HEK293 (cell line): ENCODE measurements at regions not wholly inside any gene's neighbourhood (a gene's known extent, or its start where the extent isn't known, plus 50 kb on each side); places are given as distances from the start of the nearest gene placed in this dataset.

Experiments
- CTCF ChIA-PET: fragments of 350-600 bp; formaldehyde crosslinking; extraction: SDS; loops from one replicate; lab custom pipeline; 2021; ENCODE audit warnings: antibody characterized with exemption; lab: Yijun Ruan, JAX
- POLR2A ChIA-PET: fragments of 300-600 bp; formaldehyde crosslinking; extraction: SDS; loops from one replicate; lab custom pipeline; 2020; ENCODE audit warnings: antibody characterized with exemption, inconsistent platforms; lab: Yijun Ruan, JAX
- H3K27ac ChIP-seq: fragments of 200-500 bp; sonication (Bioruptor generic); 2 replicates; pipeline ENCODE4 v1.5.1; 2014; ENCODE audit warnings: low read depth, low read length, control low read depth, inconsistent platforms; ENCODE audit errors: extremely low read depth
- H3K36me3 ChIP-seq, 2 experiments: fragments of 200-500 bp in 1 of 2; sonication (Bioruptor generic) in 1 of 2; 1 replicate in 1 of 2; 2 replicates in 1 of 2; pipeline ENCODE4 v1.5.1; 2014 to 2017; ENCODE audit warnings: inconsistent platforms in 2 of 2, low read length in 2 of 2; ENCODE audit not compliant: control insufficient read depth in 2 of 2, insufficient read depth in 1 of 2
- H3K4me1 ChIP-seq: fragments of 200-500 bp; sonication (Bioruptor generic); 2 replicates; pipeline ENCODE4 v1.5.1; 2014; ENCODE audit warnings: mild to moderate bottlenecking, low read length, inconsistent platforms; ENCODE audit not compliant: control insufficient read depth, insufficient read depth
- H3K4me3 ChIP-seq: 2 replicates; pipeline ENCODE4 v1.5.1; 2011; ENCODE audit warnings: low read depth, mild to moderate bottlenecking, control low read depth, low read length, moderate library complexity
- H3K9me3 ChIP-seq: fragments of 200-500 bp; sonication (Bioruptor generic); 2 replicates; pipeline ENCODE4 v1.5.1; 2014; ENCODE audit warnings: low read depth, low read length, inconsistent platforms; ENCODE audit not compliant: control insufficient read depth, insufficient read depth
- BCL11A ChIP-seq: fragments of 450-650 bp; formaldehyde crosslinking; IDR thresholded peaks from 2 replicates; pipeline ENCODE4 v1.5.1; 2016; ENCODE audit warnings: low read depth, missing biosample characterization, missing genetic modification characterization
- PRDM1 ChIP-seq: fragments of 450-650 bp; formaldehyde crosslinking; IDR thresholded peaks from 2 replicates; pipeline ENCODE4; 2016; ENCODE audit warnings: missing biosample characterization, missing genetic modification characterization
- REPIN1 ChIP-seq: fragments of 450-650 bp; formaldehyde crosslinking; IDR thresholded peaks from 2 replicates; pipeline ENCODE4 v1.5.1; 2017; ENCODE audit warnings: missing biosample characterization, missing genetic modification characterization, low read depth
- SETDB1 ChIP-seq: IDR thresholded peaks from one replicate; pipeline ENCODE4 v1.6.1; 2017; ENCODE audit warnings: mild to moderate bottlenecking, low read length, moderate library complexity, mixed read lengths; ENCODE audit not compliant: insufficient read length
- TCF7L2 ChIP-seq: IDR thresholded peaks from 2 replicates; pipeline ENCODE4 v1.6.1; 2011; ENCODE audit warnings: low read depth, mild to moderate bottlenecking, inconsistent platforms, low read length, moderate library complexity, borderline replicate concordance
- ZFHX2 ChIP-seq: fragments of 450-650 bp; formaldehyde crosslinking; conservative IDR thresholded peaks from 2 replicates; pipeline ENCODE4 v1.5.1; 2016; ENCODE audit warnings: missing biosample characterization, missing genetic modification characterization
- ZNF157 ChIP-seq: fragments of 450-650 bp; formaldehyde crosslinking; IDR thresholded peaks from 2 replicates; pipeline ENCODE4 v1.5.1; 2016; ENCODE audit warnings: missing biosample characterization, missing genetic modification characterization
- ZNF2 ChIP-seq: fragments of 450-650 bp; formaldehyde crosslinking; IDR thresholded peaks from 2 replicates; pipeline ENCODE4 v1.5.1; 2016; ENCODE audit warnings: missing biosample characterization, missing genetic modification characterization
- ZNF239 ChIP-seq: fragments of 450-650 bp; formaldehyde crosslinking; IDR thresholded peaks from 2 replicates; pipeline ENCODE4 v1.5.1; 2016; ENCODE audit warnings: missing biosample characterization, missing genetic modification characterization
- ZNF561 ChIP-seq: fragments of 450-650 bp; IDR thresholded peaks from 2 replicates; pipeline ENCODE4 v1.5.1; 2018; ENCODE audit warnings: missing biosample characterization, missing genetic modification characterization, borderline replicate concordance
- ZNF624 ChIP-seq: fragments of 450-650 bp; formaldehyde crosslinking; IDR thresholded peaks from 2 replicates; pipeline ENCODE4 v1.5.1; 2017; ENCODE audit warnings: missing biosample characterization, missing genetic modification characterization
- ZNF654 ChIP-seq: fragments of 450-650 bp; formaldehyde crosslinking; IDR thresholded peaks from 2 replicates; pipeline ENCODE4 v1.5.1; 2016; ENCODE audit warnings: low read depth, missing biosample characterization, missing genetic modification characterization
- ZNF660 ChIP-seq: fragments of 450-650 bp; IDR thresholded peaks from 2 replicates; pipeline ENCODE4 v1.5.1; 2018; ENCODE audit warnings: missing biosample characterization, mild to moderate bottlenecking, missing genetic modification characterization
- ZSCAN30 ChIP-seq: fragments of 450-650 bp; IDR thresholded peaks from 2 replicates; pipeline ENCODE4 v1.5.1; 2018; ENCODE audit warnings: missing biosample characterization, mild to moderate bottlenecking, missing genetic modification characterization, moderate library complexity
- TF ChIP-seq, protein P1 (sequence below): fragments of 450-650 bp; formaldehyde crosslinking; IDR thresholded peaks from 2 replicates; pipeline ENCODE4 v1.5.1; 2017; ENCODE audit warnings: missing biosample characterization, missing genetic modification characterization
- TF ChIP-seq, protein P2 (sequence below): fragments of 450-650 bp; formaldehyde crosslinking; IDR thresholded peaks from 2 replicates; pipeline ENCODE4 v1.5.1; 2016; ENCODE audit warnings: missing biosample characterization, missing genetic modification characterization
- TF ChIP-seq, protein P3 (sequence below): fragments of 450-650 bp; IDR thresholded peaks from 2 replicates; pipeline ENCODE4 v1.5.1; 2018; ENCODE audit warnings: missing biosample characterization, missing genetic modification characterization
- TF ChIP-seq, protein P4 (sequence below): fragments of 450-650 bp; formaldehyde crosslinking; IDR thresholded peaks from 2 replicates; pipeline ENCODE4 v1.5.1; 2016; ENCODE audit warnings: missing biosample characterization, missing genetic modification characterization
- TF ChIP-seq, protein P5 (sequence below): fragments of 450-650 bp; formaldehyde crosslinking; IDR thresholded peaks from 2 replicates; pipeline ENCODE4 v1.5.1; 2016; ENCODE audit warnings: missing biosample characterization, missing genetic modification characterization
- TF ChIP-seq, protein P6 (sequence below): fragments of 450-650 bp; formaldehyde crosslinking; IDR thresholded peaks from 2 replicates; pipeline ENCODE4 v1.5.1; 2017; ENCODE audit warnings: missing biosample characterization, missing genetic modification characterization

DNA sequence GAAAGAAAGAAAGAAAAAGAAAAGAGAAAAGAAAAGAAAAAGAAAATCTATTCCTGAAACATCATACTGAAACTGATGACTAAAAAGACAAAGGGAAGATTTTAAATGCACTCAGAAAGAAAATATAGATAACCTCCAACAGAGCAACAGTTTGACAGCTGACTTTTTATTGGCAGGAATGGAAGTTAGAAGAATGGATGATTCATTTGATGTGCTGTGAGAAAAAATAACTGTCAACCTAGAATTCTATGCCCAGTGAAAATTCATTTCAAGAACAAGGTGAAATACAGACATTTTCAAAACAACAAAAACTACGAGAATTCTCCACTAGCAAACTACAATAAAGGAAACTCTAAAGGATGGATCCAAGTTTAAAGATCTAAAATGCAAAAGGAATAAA lies 50.5 kb upstream of the HSPA12A start:
- Histone ChIP-seq H3K27ac (no peak overlapping the region), H3K36me3 (no peaks in the 10 kb centered on the region; a peak in 1 of 3 replicates), H3K9me3 (no peaks in the 10 kb centered on the region), H3K4me1 (no peaks in the 10 kb centered on the region), H3K4me3 (no peak overlapping the region)
- TF ChIP-seq, protein P1, sequence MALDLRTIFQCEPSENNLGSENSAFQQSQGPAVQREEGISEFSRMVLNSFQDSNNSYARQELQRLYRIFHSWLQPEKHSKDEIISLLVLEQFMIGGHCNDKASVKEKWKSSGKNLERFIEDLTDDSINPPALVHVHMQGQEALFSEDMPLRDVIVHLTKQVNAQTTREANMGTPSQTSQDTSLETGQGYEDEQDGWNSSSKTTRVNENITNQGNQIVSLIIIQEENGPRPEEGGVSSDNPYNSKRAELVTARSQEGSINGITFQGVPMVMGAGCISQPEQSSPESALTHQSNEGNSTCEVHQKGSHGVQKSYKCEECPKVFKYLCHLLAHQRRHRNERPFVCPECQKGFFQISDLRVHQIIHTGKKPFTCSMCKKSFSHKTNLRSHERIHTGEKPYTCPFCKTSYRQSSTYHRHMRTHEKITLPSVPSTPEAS = no peak
- TF ChIP-seq SETDB1 = peak; percentile 79
- TF ChIP-seq, protein P2, sequence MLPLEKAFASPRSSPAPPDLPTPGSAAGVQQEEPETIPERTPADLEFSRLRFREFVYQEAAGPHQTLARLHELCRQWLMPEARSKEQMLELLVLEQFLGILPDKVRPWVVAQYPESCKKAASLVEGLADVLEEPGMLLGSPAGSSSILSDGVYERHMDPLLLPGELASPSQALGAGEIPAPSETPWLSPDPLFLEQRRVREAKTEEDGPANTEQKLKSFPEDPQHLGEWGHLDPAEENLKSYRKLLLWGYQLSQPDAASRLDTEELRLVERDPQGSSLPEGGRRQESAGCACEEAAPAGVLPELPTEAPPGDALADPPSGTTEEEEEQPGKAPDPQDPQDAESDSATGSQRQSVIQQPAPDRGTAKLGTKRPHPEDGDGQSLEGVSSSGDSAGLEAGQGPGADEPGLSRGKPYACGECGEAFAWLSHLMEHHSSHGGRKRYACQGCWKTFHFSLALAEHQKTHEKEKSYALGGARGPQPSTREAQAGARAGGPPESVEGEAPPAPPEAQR (tag by site-specific recombination) = no peak
- ChIA-PET POLR2A (no interaction called here), CTCF (interaction anchor here (0.7 to 17.6 kb wide), 2 partner anchors 288 to 379 kb away, joined by 5 to 471 read pairs; no protein-coding TSS in a partner anchor)

DNA sequence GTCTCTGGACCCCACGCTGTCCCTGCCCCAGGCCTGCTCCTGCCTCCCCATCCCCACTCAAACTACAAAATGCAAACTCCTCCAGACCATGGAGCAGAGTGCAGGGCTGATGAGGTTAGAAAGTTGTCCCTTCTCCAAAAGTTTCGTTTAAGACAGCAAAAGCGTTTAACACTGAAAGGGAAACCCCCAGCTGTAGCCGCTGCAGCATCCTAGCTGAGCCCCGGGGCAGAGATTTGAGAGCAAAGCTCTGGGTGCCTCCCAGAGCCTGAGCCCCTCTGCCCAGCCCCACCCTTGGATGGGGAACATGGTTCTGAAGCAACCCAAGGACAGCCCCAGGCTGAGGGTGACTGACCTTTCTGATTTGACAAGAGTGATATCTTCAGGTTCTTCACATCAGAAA lies 52.8 kb upstream of the ENO4 start:
- Histone ChIP-seq H3K9me3 (no peaks in the 10 kb centered on the region), H3K4me1 (no peaks in the 10 kb centered on the region), H3K4me3 (no peak overlapping the region), H3K36me3 (no peaks in the 10 kb centered on the region; a peak in 1 of 3 replicates)
- CTCF ChIA-PET = interaction anchor here (0.6 to 17.6 kb wide), 32 partner anchors 9 to 1697 kb away, joined by 3 to 471 read pairs (median 4); no protein-coding TSS in a partner anchor
- peak; percentile 76 for TF ChIP-seq PRDM1 (tag by site-specific recombination)
- TF ChIP-seq, protein P3, sequence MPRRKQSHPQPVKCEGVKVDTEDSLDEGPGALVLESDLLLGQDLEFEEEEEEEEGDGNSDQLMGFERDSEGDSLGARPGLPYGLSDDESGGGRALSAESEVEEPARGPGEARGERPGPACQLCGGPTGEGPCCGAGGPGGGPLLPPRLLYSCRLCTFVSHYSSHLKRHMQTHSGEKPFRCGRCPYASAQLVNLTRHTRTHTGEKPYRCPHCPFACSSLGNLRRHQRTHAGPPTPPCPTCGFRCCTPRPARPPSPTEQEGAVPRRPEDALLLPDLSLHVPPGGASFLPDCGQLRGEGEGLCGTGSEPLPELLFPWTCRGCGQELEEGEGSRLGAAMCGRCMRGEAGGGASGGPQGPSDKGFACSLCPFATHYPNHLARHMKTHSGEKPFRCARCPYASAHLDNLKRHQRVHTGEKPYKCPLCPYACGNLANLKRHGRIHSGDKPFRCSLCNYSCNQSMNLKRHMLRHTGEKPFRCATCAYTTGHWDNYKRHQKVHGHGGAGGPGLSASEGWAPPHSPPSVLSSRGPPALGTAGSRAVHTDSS (tag by site-specific recombination) = no peak
- TF ChIP-seq, all 188 proteins: peak for 1
- no peak overlapping the region for H3K27ac ChIP-seq
- POLR2A ChIA-PET = interaction anchor here (1.0 to 1.7 kb wide), 3 partner anchors 370 to 379 kb away, joined by 3 to 8 read pairs (median 6); no protein-coding TSS in a partner anchor

DNA sequence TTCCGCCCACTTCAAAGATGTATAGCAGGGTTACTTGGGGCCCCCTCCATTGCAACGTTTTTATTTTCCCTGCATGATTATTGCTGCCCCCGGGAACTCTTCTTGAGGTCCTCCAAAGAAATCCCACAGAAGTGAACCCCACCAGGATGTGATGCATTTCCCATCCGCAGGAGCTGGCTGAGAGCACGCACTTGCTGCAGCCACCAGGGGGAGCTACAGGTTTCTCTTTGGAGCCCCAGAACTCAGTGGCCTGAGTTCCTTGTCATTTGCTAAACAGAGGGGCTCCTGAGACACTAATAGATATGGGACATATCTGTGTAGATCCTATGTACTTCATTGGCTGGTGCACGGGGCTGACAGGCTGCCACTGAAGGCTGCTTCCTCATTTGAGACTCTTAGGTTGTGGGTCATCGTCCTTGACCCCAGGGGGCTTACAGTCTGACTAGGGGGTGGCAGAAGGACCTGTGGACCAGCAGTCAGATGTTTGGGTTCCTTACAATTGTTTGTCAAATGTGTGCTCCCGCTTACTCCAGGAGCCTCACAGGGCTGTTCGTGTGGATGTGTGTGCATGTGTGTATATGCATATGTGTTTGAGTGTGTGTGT lies 52.3 kb upstream of the ENO4 start:
- H3K4me3 ChIP-seq = no peak overlapping the region
- H3K4me1 ChIP-seq = no peaks in the 10 kb centered on the region
- POLR2A ChIA-PET = interaction anchor here (1.0 to 1.7 kb wide), 3 partner anchors 369 to 378 kb away, joined by 3 to 8 read pairs (median 6); no protein-coding TSS in a partner anchor
- H3K36me3 ChIP-seq = no peaks in the 10 kb centered on the region; a peak in 1 of 3 replicates
- no peak overlapping the region for H3K27ac ChIP-seq
- CTCF ChIA-PET = interaction anchor here (0.6 to 17.6 kb wide), 36 partner anchors 9 to 1697 kb away, joined by 3 to 471 read pairs (median 4); partner anchors contain the start of gene SHTN1
- H3K9me3 ChIP-seq = no peaks in the 10 kb centered on the region
- TF ChIP-seq REPIN1 (no peak), ZNF2 (tag by site-specific recombination) (0 out of 2 replicates have a peak, but pooled peaks have one; percentile 23), ZNF157 (no peak), ZNF624 (tag by site-specific recombination) (no peak), ZNF561 (tag by site-specific recombination) (0 out of 2 replicates have a peak, but pooled peaks have one; percentile 32), ZSCAN30 (tag by site-specific recombination) (peak; percentile 79), ZNF239 (tag by site-specific recombination) (no peak), ZFHX2 (tag by site-specific recombination) (0 out of 2 replicates have a peak, but pooled peaks have one; percentile 31), ZNF660 (tag by site-specific recombination) (0 out of 2 replicates have a peak, but pooled peaks have one; percentile 21), BCL11A (tag by site-specific recombination) (no peak), TCF7L2 (no peak), ZNF654 (peak; percentile 81)
- TF ChIP-seq, protein P4, sequence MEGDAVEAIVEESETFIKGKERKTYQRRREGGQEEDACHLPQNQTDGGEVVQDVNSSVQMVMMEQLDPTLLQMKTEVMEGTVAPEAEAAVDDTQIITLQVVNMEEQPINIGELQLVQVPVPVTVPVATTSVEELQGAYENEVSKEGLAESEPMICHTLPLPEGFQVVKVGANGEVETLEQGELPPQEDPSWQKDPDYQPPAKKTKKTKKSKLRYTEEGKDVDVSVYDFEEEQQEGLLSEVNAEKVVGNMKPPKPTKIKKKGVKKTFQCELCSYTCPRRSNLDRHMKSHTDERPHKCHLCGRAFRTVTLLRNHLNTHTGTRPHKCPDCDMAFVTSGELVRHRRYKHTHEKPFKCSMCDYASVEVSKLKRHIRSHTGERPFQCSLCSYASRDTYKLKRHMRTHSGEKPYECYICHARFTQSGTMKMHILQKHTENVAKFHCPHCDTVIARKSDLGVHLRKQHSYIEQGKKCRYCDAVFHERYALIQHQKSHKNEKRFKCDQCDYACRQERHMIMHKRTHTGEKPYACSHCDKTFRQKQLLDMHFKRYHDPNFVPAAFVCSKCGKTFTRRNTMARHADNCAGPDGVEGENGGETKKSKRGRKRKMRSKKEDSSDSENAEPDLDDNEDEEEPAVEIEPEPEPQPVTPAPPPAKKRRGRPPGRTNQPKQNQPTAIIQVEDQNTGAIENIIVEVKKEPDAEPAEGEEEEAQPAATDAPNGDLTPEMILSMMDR = peak; percentile 80
- TF ChIP-seq, protein P5, sequence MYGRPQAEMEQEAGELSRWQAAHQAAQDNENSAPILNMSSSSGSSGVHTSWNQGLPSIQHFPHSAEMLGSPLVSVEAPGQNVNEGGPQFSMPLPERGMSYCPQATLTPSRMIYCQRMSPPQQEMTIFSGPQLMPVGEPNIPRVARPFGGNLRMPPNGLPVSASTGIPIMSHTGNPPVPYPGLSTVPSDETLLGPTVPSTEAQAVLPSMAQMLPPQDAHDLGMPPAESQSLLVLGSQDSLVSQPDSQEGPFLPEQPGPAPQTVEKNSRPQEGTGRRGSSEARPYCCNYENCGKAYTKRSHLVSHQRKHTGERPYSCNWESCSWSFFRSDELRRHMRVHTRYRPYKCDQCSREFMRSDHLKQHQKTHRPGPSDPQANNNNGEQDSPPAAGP (tag by site-specific recombination) = no peak
- TF ChIP-seq, protein P6, sequence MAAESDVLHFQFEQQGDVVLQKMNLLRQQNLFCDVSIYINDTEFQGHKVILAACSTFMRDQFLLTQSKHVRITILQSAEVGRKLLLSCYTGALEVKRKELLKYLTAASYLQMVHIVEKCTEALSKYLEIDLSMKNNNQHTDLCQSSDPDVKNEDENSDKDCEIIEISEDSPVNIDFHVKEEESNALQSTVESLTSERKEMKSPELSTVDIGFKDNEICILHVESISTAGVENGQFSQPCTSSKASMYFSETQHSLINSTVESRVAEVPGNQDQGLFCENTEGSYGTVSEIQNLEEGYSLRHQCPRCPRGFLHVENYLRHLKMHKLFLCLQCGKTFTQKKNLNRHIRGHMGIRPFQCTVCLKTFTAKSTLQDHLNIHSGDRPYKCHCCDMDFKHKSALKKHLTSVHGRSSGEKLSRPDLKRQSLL = no peak
- TF ChIP-seq, protein P1 = peak; percentile 26; the same call in 1 of the 2 replicates
